Ectodermal cell (in vitro differentiated cells): ENCODE measurements at regions not wholly inside any gene's neighbourhood (a gene's known extent, or its start where the extent isn't known, plus 50 kb on each side); places are given as distances from the start of the nearest gene placed in this dataset.
"Not testable (repeated sequence)": the region's sequence is repeated elsewhere in the genome, so short reads cannot be mapped to it uniquely, and the experiment has no call there.

Experiments
- H3K27ac ChIP-seq: 2 replicates; pipeline ENCODE4 v1.7.0; 2013; ENCODE audit warnings: mild to moderate bottlenecking, low read depth, low read length; ENCODE audit not compliant: insufficient read depth, poor library complexity, severe bottlenecking
- H3K27me3 ChIP-seq: 2 replicates; pipeline ENCODE4 v1.7.0; 2013; ENCODE audit warnings: mild to moderate bottlenecking, low read length; ENCODE audit not compliant: insufficient read depth, control insufficient read depth, poor library complexity, severe bottlenecking
- H3K36me3 ChIP-seq: one replicate; pipeline ENCODE4 v1.7.0; 2013; ENCODE audit warnings: low read length; ENCODE audit not compliant: control insufficient read depth, insufficient read depth
- H3K4me1 ChIP-seq: one replicate; pipeline ENCODE4 v1.7.0; 2013; ENCODE audit warnings: low read length; ENCODE audit not compliant: control insufficient read depth, insufficient read depth
- H3K4me3 ChIP-seq: 2 replicates; pipeline ENCODE4 v1.7.0; 2013; ENCODE audit warnings: low read depth, low read length, control low read depth; ENCODE audit not compliant: insufficient read depth
- H3K9me3 ChIP-seq: 2 replicates; pipeline ENCODE4 v1.7.0; 2013; ENCODE audit warnings: mild to moderate bottlenecking, low read length, moderate library complexity; ENCODE audit not compliant: control insufficient read depth
- WGBS, 2 experiments: methylation state at CpG; one replicate each; pipeline ENCODE4 v1.1.7; 2013; ENCODE audit warnings: missing lambda C conversion rate in 2 of 2; 5-methylcytosine and 5-hydroxymethylcytosine counted together

- WGBS, 2 experiments, result 71 to 75% methylated on average over 1 of the region's 1 CpG
- Histone ChIP-seq H3K27ac (no peak overlapping the region), H3K9me3 (peaks cover 8% of the 10 kb centered on the region), H3K4me3 (no peak overlapping the region), H3K4me1 (no peaks in the 10 kb centered on the region), H3K27me3 (no peaks in the 10 kb centered on the region), H3K36me3 (no peaks in the 10 kb centered on the region)
Observed at GRCh38 chr6:140192018-140192417, 817.6 kb upstream of the CITED2 start.

- H3K4me1 ChIP-seq, H3K27ac ChIP-seq, H3K9me3 ChIP-seq, H3K27me3 ChIP-seq, H3K4me3 ChIP-seq, H3K36me3 ChIP-seq: not testable (repeated sequence)
- WGBS, 2 experiments, result 92 to 94% methylated on average over 1 of the region's 1 CpG
Observed at GRCh38 chr6:140189263-140189662, 814.8 kb upstream of the CITED2 start.

DNA sequence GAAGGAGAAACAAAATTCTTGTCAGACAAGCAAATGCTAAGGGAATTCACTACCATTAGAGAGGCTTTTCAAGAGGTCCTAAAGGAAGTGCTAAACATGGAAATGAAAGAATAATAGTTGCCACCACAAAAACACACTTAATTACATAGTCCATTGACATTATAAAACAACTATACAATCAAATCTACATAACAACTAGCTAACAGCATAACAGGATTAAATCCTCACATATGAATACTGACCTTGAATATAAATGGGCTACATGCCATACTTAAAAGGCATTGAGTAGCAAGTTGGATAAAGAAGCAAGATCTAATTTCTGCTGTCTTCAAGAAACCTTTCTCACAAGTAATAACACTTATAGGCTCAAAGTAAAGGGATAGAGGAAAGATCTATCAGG lies 811.5 kb upstream of the CITED2 start:
- H3K9me3 ChIP-seq, result no peaks in the 10 kb centered on the region
- no peaks in the 10 kb centered on the region for H3K4me1 ChIP-seq
- no peaks in the 10 kb centered on the region for H3K27me3 ChIP-seq
- no peak overlapping the region for H3K27ac ChIP-seq
- no peak overlapping the region for H3K4me3 ChIP-seq
- H3K36me3 ChIP-seq, result no peaks in the 10 kb centered on the region

DNA sequence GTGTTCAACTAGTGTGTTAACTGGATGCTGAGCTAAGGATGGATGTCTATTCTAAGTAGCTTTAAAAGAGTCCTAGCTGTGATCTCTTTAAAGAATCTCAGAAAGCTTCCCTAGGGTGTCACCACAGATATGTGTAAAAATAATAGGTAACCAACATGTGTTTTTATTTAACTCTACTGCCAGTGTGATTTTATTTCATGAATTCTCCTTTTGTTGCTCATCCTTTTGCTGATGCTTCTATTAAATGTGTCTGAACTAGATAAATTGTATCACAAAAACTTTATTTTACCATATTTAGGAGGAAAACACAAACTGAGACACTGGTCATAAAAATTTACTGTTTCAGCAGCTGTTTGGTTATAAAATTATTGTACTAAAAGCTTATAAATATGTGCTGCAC lies 809.4 kb upstream of the CITED2 start:
- Histone ChIP-seq H3K4me3 (no peak overlapping the region), H3K36me3 (no peaks in the 10 kb centered on the region), H3K9me3 (no peaks in the 10 kb centered on the region)

DNA sequence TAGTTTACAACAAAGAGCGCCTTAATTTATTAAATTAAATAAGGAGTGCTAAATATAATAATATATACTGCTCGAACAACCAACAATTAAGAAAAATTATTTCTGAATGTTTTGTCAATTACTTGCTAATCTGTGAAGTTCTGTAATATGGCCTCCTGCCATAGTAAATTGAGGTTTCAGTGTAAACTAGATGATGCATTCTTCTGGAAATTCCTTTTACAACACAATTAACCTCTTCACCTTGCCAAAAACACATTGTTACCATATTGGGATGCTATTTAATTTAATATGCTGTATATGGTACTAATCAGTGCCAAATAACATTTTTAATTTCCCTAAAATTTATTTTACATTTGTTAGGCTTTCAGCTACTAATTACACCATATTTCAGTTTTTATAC lies 808.4 kb upstream of the CITED2 start:
- no CpG with 5 or more reads among the region's 2 CpGs for WGBS, 2 experiments
- no peaks in the 10 kb centered on the region for H3K4me1 ChIP-seq
- H3K36me3 ChIP-seq, result no peaks in the 10 kb centered on the region
- no peak overlapping the region for H3K4me3 ChIP-seq
- no peaks in the 10 kb centered on the region for H3K9me3 ChIP-seq
- H3K27me3 ChIP-seq, result no peaks in the 10 kb centered on the region
- no peak overlapping the region for H3K27ac ChIP-seq

More for the DNA sequence above, 809.4 kb upstream of the CITED2 start:
- Histone ChIP-seq H3K4me1 (no peaks in the 10 kb centered on the region), H3K27ac (no peak overlapping the region), H3K27me3 (no peaks in the 10 kb centered on the region)

GRCh38 chr6:140181876-140182275 lies 807.4 kb upstream of the CITED2 start:
- H3K27me3 ChIP-seq, result no peaks in the 10 kb centered on the region
- no peak overlapping the region for H3K27ac ChIP-seq
- H3K4me1 ChIP-seq, result no peaks in the 10 kb centered on the region
- no peaks in the 10 kb centered on the region for H3K36me3 ChIP-seq
- no peak overlapping the region for H3K4me3 ChIP-seq
- WGBS, 2 experiments, result 92 to 97% methylated on average over 2 of the region's 2 CpGs
- H3K9me3 ChIP-seq, result no peaks in the 10 kb centered on the region

GRCh38 chr6:140180306-140180705 lies 805.9 kb upstream of the CITED2 start:
- H3K4me1 ChIP-seq, result no peaks in the 10 kb centered on the region
- 97 to 100% methylated on average over 2 of the region's 2 CpGs for WGBS, 2 experiments
- no peaks in the 10 kb centered on the region for H3K36me3 ChIP-seq
- no peaks in the 10 kb centered on the region for H3K27me3 ChIP-seq
- H3K9me3 ChIP-seq, result no peaks in the 10 kb centered on the region
- no peak overlapping the region for H3K27ac ChIP-seq
- H3K4me3 ChIP-seq, result no peak overlapping the region

GRCh38 chr6:140178935-140179334 lies 804.5 kb upstream of the CITED2 start:
- H3K4me1 ChIP-seq, result no peaks in the 10 kb centered on the region
- H3K36me3 ChIP-seq, result no peaks in the 10 kb centered on the region
- H3K27me3 ChIP-seq, result no peaks in the 10 kb centered on the region
- H3K4me3 ChIP-seq, result no peak overlapping the region
- H3K9me3 ChIP-seq, result no peaks in the 10 kb centered on the region
- H3K27ac ChIP-seq, result no peak overlapping the region

DNA sequence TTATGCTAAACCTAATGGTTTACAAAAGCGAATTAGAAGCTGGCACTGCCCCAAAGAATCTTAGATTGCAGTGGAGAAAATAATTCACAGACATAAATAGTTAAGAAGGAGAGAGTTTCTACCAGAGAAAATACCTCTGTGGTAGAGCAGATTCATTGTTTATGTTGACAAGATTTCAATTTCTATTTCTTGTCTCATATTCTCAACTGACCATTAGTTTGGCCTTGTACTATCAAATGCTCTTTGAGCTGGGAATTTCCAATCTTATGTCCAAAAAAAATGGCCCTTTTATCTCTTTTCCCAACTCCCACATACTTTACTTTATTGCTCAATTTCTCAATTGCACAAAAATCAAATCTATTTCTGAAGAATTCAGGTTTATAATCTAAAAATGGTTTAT lies 804.1 kb upstream of the CITED2 start:
- Histone ChIP-seq H3K4me1 (no peaks in the 10 kb centered on the region), H3K27ac (no peak overlapping the region), H3K4me3 (no peak overlapping the region), H3K36me3 (no peaks in the 10 kb centered on the region), H3K9me3 (no peaks in the 10 kb centered on the region), H3K27me3 (no peaks in the 10 kb centered on the region)
- WGBS, 2 experiments, result 100% methylated on average over 1 of the region's 1 CpG

GRCh38 chr6:140176306-140176705 lies 801.9 kb upstream of the CITED2 start:
- no peaks in the 10 kb centered on the region for H3K36me3 ChIP-seq
- no peak overlapping the region for H3K27ac ChIP-seq
- 90 to 95% methylated on average over 1 of the region's 1 CpG for WGBS, 2 experiments
- no peak overlapping the region for H3K4me3 ChIP-seq
- no peaks in the 10 kb centered on the region for H3K9me3 ChIP-seq
- H3K27me3 ChIP-seq, result no peaks in the 10 kb centered on the region
- no peaks in the 10 kb centered on the region for H3K4me1 ChIP-seq

DNA sequence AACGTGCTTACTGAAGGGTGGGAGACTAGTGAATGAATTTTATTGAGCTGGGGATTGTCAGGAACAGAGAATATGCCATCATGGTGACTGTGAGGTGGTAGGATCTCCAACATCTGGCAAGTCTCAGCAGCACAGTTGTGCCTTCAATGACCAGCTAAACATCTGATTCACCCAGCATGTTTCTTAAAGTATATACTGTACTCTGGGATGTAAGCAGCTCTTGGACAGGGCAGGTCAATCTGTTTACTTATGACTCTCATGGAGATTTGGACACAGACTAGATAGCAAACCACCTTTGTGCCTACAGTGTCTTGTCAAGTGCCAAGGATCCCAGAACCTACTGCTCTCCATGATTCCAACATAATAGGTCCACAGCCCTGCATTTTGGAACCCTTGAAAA lies 801.0 kb upstream of the CITED2 start:
- Histone ChIP-seq H3K27me3 (no peaks in the 10 kb centered on the region), H3K27ac (no peak overlapping the region), H3K4me1 (no peaks in the 10 kb centered on the region), H3K9me3 (no peaks in the 10 kb centered on the region), H3K36me3 (no peaks in the 10 kb centered on the region), H3K4me3 (no peak overlapping the region)
- 85 to 96% methylated on average over 1 of the region's 1 CpG for WGBS, 2 experiments
